ENCODE measurements at regions not wholly inside any gene's neighbourhood (a gene's known extent, or its start where the extent isn't known, plus 50 kb on each side); places are given as distances from the start of the nearest gene placed in this dataset.

GRCh38 chr20:59403962-59404314 is 103.5 kb downstream of the EDN3 start:
- no peak for DNase-seq

GRCh38 chr20:59404749-59405148 is 104.3 kb downstream of the EDN3 start:
- no peak for DNase-seq

GRCh38 chr20:59405226-59406200 is 105.1 kb downstream of the EDN3 start:
- DNase-seq, result peak; percentile 86

GRCh38 chr20:59406446-59406845 is 106.0 kb downstream of the EDN3 start:
- DNase-seq, result peak; percentile 47

- DNase-seq, result no peak
These were observed 110.8 kb downstream of the EDN3 start for GRCh38 chr20:59411170-59411569.

GRCh38 chr20:59411589-59411988 is 111.2 kb downstream of the EDN3 start:
- no peak for DNase-seq

GRCh38 chr20:59412181-59412580 is 111.8 kb downstream of the EDN3 start:
- DNase-seq, result no peak

GRCh38 chr20:59412875-59413284 is 112.5 kb downstream of the EDN3 start:
- DNase-seq, result no peak

- DNase-seq, result no peak
These were observed 113.0 kb downstream of the EDN3 start for GRCh38 chr20:59413326-59413865.

GRCh38 chr20:59414936-59415623 is 114.7 kb downstream of the EDN3 start:
- no peak for DNase-seq

- DNase-seq, result no peak
These were observed 116.5 kb downstream of the EDN3 start for GRCh38 chr20:59416916-59417315.

GRCh38 chr20:59421089-59421488 is 120.7 kb downstream of the EDN3 start:
- DNase-seq, result no peak

GRCh38 chr20:59421920-59422637 is 121.7 kb downstream of the EDN3 start:
- no peak for DNase-seq

- no peak for DNase-seq
These were observed 122.6 kb downstream of the EDN3 start for GRCh38 chr20:59422872-59423544.

GRCh38 chr20:59424976-59425375 is 124.6 kb downstream of the EDN3 start:
- no peak for DNase-seq

- DNase-seq, result no peak
These were observed 125.2 kb downstream of the EDN3 start for GRCh38 chr20:59425572-59425971.

GRCh38 chr20:59428006-59428405 is 127.6 kb downstream of the EDN3 start:
- DNase-seq, result no peak

GRCh38 chr20:59428441-59429205 is 128.2 kb downstream of the EDN3 start:
- no peak for DNase-seq

GRCh38 chr20:59429396-59429795 is 129.0 kb downstream of the EDN3 start:
- no peak for DNase-seq

GRCh38 chr20:59431014-59431413 is 130.6 kb downstream of the EDN3 start:
- DNase-seq, result no peak

GRCh38 chr20:59434960-59435359 is 134.5 kb downstream of the EDN3 start:
- DNase-seq, result no peak
